ENCODE measurements at regions not wholly inside any gene's neighbourhood (a gene's known extent, or its start where the extent isn't known, plus 50 kb on each side); places are given as distances from the start of the nearest gene placed in this dataset.

- TF ChIP-seq CTCF (IDR thresholded peaks at IDR 0.05) = no peak
- TF ChIP-seq, protein P1, sequence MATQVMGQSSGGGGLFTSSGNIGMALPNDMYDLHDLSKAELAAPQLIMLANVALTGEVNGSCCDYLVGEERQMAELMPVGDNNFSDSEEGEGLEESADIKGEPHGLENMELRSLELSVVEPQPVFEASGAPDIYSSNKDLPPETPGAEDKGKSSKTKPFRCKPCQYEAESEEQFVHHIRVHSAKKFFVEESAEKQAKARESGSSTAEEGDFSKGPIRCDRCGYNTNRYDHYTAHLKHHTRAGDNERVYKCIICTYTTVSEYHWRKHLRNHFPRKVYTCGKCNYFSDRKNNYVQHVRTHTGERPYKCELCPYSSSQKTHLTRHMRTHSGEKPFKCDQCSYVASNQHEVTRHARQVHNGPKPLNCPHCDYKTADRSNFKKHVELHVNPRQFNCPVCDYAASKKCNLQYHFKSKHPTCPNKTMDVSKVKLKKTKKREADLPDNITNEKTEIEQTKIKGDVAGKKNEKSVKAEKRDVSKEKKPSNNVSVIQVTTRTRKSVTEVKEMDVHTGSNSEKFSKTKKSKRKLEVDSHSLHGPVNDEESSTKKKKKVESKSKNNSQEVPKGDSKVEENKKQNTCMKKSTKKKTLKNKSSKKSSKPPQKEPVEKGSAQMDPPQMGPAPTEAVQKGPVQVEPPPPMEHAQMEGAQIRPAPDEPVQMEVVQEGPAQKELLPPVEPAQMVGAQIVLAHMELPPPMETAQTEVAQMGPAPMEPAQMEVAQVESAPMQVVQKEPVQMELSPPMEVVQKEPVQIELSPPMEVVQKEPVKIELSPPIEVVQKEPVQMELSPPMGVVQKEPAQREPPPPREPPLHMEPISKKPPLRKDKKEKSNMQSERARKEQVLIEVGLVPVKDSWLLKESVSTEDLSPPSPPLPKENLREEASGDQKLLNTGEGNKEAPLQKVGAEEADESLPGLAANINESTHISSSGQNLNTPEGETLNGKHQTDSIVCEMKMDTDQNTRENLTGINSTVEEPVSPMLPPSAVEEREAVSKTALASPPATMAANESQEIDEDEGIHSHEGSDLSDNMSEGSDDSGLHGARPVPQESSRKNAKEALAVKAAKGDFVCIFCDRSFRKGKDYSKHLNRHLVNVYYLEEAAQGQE (IDR thresholded peaks at IDR 0.05; ENCODE audit: insufficient read depth in 1 of 2, low read depth in 2 of 2, low read length in 1 of 2) = no peak
- no peak for TF ChIP-seq POLR2AphosphoS5 (IDR thresholded peaks at IDR 0.05; ENCODE audit: low read depth, low read length)
- TF ChIP-seq TCF7L2 (IDR thresholded peaks at IDR 0.05; ENCODE audit: low read depth, low read length) = no peak
- TF ChIP-seq SIN3A (IDR thresholded peaks at IDR 0.05; ENCODE audit: borderline replicate concordance, insufficient read depth, low read depth, low read length) = no peak
Observed at GRCh38 chr16:49193596-49193995, 88.0 kb downstream of the CBLN1 start.

Measured in Panc1 (cell line).